H1 (cell line): ENCODE measurements at regions not wholly inside any gene's neighbourhood (a gene's known extent, or its start where the extent isn't known, plus 50 kb on each side); places are given as distances from the start of the nearest gene placed in this dataset.

Experiments used
- BCL11A ChIP-seq, 2 experiments: IDR thresholded peaks; one replicate each; pipeline ENCODE4 v1.6.1; 2011; ENCODE audit warnings: low read depth in 2 of 2, low read length in 2 of 2, mild to moderate bottlenecking in 2 of 2
- GTF2F1 ChIP-seq: IDR thresholded peaks from 2 replicates; pipeline ENCODE4 v1.6.1; 2012; ENCODE audit warnings: low read depth, low read length, improper control_type of control experiment, borderline replicate concordance
- HDAC6 ChIP-seq: IDR thresholded peaks from one replicate; pipeline ENCODE4 v1.7.1; 2012; ENCODE audit warnings: low read depth, mild to moderate bottlenecking, inconsistent platforms, low read length, moderate library complexity
- KDM4A ChIP-seq: IDR thresholded peaks from one replicate; pipeline ENCODE4 v1.7.1; 2012; ENCODE audit warnings: low read depth, mild to moderate bottlenecking, moderate library complexity, low read length, inconsistent platforms; ENCODE audit not compliant: severe bottlenecking
- POU5F1 ChIP-seq: IDR thresholded peaks from 2 replicates; pipeline ENCODE4 v1.6.1; 2011; ENCODE audit warnings: low read depth, mild to moderate bottlenecking, low read length, moderate library complexity

GRCh38 chr13:82815791-82816190, 1066.5 kb downstream of the SLITRK1 start (continued):
- TF ChIP-seq BCL11A (IDR thresholded peaks at IDR 0.05; ENCODE audit: low read depth in 2 of 2, low read length in 2 of 2) = no peak
- TF ChIP-seq GTF2F1 = no peak
- no peak for TF ChIP-seq KDM4A
- no peak for TF ChIP-seq POU5F1
- no peak for TF ChIP-seq HDAC6
